ENCODE measurements at regions not wholly inside any gene's neighbourhood (a gene's known extent, or its start where the extent isn't known, plus 50 kb on each side); places are given as distances from the start of the nearest gene placed in this dataset.

- Histone ChIP-seq H2AFZ (ENCODE audit: low read depth, low read length) (no peak overlapping the region), H3K36me3 (ENCODE audit: insufficient read depth, low read length) (no peaks in the 10 kb centered on the region), H3K27me3 (ENCODE audit: insufficient read depth, low read length, poor library complexity) (no peaks in the 10 kb centered on the region), H3K79me2 (ENCODE audit: insufficient read depth, low read length) (no peaks in the 10 kb centered on the region), H3K9ac (ENCODE audit: low read depth, low read length) (no peak overlapping the region), H3K27ac (ENCODE audit: low read length) (no peak overlapping the region), H3K4me2 (ENCODE audit: insufficient read depth, low read length) (no peak overlapping the region), H3K4me1 (ENCODE audit: insufficient read depth, low read length) (no peaks in the 10 kb centered on the region), H4K20me1 (ENCODE audit: insufficient read depth, low read length) (no peaks in the 10 kb centered on the region), H3K4me3 (ENCODE audit: low read depth in 1 of 2, low read length in 2 of 2) (no peak overlapping the region), H3K9me3 (ENCODE audit: insufficient read depth, low read length, severe bottlenecking) (no peaks in the 10 kb centered on the region)
- TF ChIP-seq EZH2 (IDR thresholded peaks at IDR 0.05; ENCODE audit: borderline replicate concordance, low read depth, low read length, severe bottlenecking) = no peak
- TF ChIP-seq CTCF (IDR thresholded peaks at IDR 0.05; ENCODE audit: borderline replicate concordance, extremely low read depth, low read length, poor library complexity, severe bottlenecking) = no peak
- ATAC-seq (ENCODE audit: insufficient read depth, low read depth) (no peak), DNase-seq (no peak)
These were observed 61.6 kb upstream of the DHX15 start for GRCh38 chr4:24645765-24646550.

- H3K4me3 ChIP-seq (ENCODE audit: low read depth in 1 of 2, low read length in 2 of 2) = no peak overlapping the region
- no peak overlapping the region for H3K4me2 ChIP-seq (ENCODE audit: insufficient read depth, low read length)
- no peak overlapping the region for H3K27ac ChIP-seq (ENCODE audit: low read length)
- H3K27me3 ChIP-seq (ENCODE audit: insufficient read depth, low read length, poor library complexity) = no peaks in the 10 kb centered on the region
- no peaks in the 10 kb centered on the region for H3K79me2 ChIP-seq (ENCODE audit: insufficient read depth, low read length)
- no peaks in the 10 kb centered on the region for H4K20me1 ChIP-seq (ENCODE audit: insufficient read depth, low read length)
- H2AFZ ChIP-seq (ENCODE audit: low read depth, low read length) = no peak overlapping the region
- H3K9ac ChIP-seq (ENCODE audit: low read depth, low read length) = no peak overlapping the region
- H3K9me3 ChIP-seq (ENCODE audit: insufficient read depth, low read length, severe bottlenecking) = no peaks in the 10 kb centered on the region
- H3K4me1 ChIP-seq (ENCODE audit: insufficient read depth, low read length) = no peaks in the 10 kb centered on the region
- no peaks in the 10 kb centered on the region for H3K36me3 ChIP-seq (ENCODE audit: insufficient read depth, low read length)
- DNase-seq = no peak
- no peak for TF ChIP-seq EZH2 (IDR thresholded peaks at IDR 0.05; ENCODE audit: borderline replicate concordance, low read depth, low read length, severe bottlenecking)
- no peak for TF ChIP-seq CTCF (IDR thresholded peaks at IDR 0.05; ENCODE audit: borderline replicate concordance, extremely low read depth, low read length, poor library complexity, severe bottlenecking)
- ATAC-seq (ENCODE audit: insufficient read depth, low read depth) = no peak
These were observed 62.6 kb upstream of the DHX15 start for GRCh38 chr4:24646798-24647460.

- H3K36me3 ChIP-seq (ENCODE audit: insufficient read depth, low read length) = no peaks in the 10 kb centered on the region
- TF ChIP-seq EZH2 (IDR thresholded peaks at IDR 0.05; ENCODE audit: borderline replicate concordance, low read depth, low read length, severe bottlenecking) = no peak
- no peak for TF ChIP-seq CTCF (IDR thresholded peaks at IDR 0.05; ENCODE audit: borderline replicate concordance, extremely low read depth, low read length, poor library complexity, severe bottlenecking)
- no peaks in the 10 kb centered on the region for H3K79me2 ChIP-seq (ENCODE audit: insufficient read depth, low read length)
- no peak overlapping the region for H3K4me2 ChIP-seq (ENCODE audit: insufficient read depth, low read length)
- H3K9ac ChIP-seq (ENCODE audit: low read depth, low read length) = no peak overlapping the region
- H2AFZ ChIP-seq (ENCODE audit: low read depth, low read length) = no peak overlapping the region
- H3K4me3 ChIP-seq (ENCODE audit: low read depth in 1 of 2, low read length in 2 of 2) = no peak overlapping the region
- DNase-seq (no peak), ATAC-seq (ENCODE audit: insufficient read depth, low read depth) (no peak)
- H3K4me1 ChIP-seq (ENCODE audit: insufficient read depth, low read length) = no peaks in the 10 kb centered on the region
- H3K27me3 ChIP-seq (ENCODE audit: insufficient read depth, low read length, poor library complexity) = no peaks in the 10 kb centered on the region
- no peaks in the 10 kb centered on the region for H3K9me3 ChIP-seq (ENCODE audit: insufficient read depth, low read length, severe bottlenecking)
- H3K27ac ChIP-seq (ENCODE audit: low read length) = no peak overlapping the region
- no peaks in the 10 kb centered on the region for H4K20me1 ChIP-seq (ENCODE audit: insufficient read depth, low read length)
These were observed 66.7 kb upstream of the DHX15 start for GRCh38 chr4:24650849-24651640.
